Right atrium auricular region (tissue), 2 donors: ENCODE measurements at regions not wholly inside any gene's neighbourhood (a gene's known extent, or its start where the extent isn't known, plus 50 kb on each side); places are given as distances from the start of the nearest gene placed in this dataset.

ENCODE experiments used
- DNase-seq: peaks from one replicate; pipeline ENCODE4 v3.0.0-alpha.2; 2019; ENCODE audit warnings: low spot score
- H3K27ac ChIP-seq, 2 donors: fragments of 200-600 bp; sonication (generic); 1 replicate in 1 of 2; 2 replicates in 1 of 2; pipeline ENCODE4 v1.5.1; 2016 to 2019
- H3K27me3 ChIP-seq, 2 donors: fragments of 200-600 bp; sonication (generic); one replicate each; pipeline versions ENCODE4 v1.5.1 to v1.6.0; 2017 to 2019
- H3K36me3 ChIP-seq: fragments of 200-600 bp; sonication (generic); one replicate; pipeline ENCODE4 v1.5.1; 2016
- H3K4me1 ChIP-seq, 2 donors: fragments of 200-600 bp; sonication (generic); one replicate each; pipeline versions ENCODE4 v1.5.1 to v1.6.0; 2017 to 2019
- H3K4me3 ChIP-seq, 2 donors: fragments of 200-600 bp; sonication (generic); 1 replicate in 1 of 2; 2 replicates in 1 of 2; pipeline ENCODE4 v1.5.1; 2017 to 2019; ENCODE audit warnings: mild to moderate bottlenecking in 1 of 2, moderate library complexity in 1 of 2
- H3K9me3 ChIP-seq, 2 donors: fragments of 200-600 bp; sonication (generic); one replicate each; pipeline ENCODE4 v1.5.1; 2019
- CTCF ChIP-seq, 2 donors: fragments of 200-600 bp; sonication (generic); IDR thresholded peaks; one replicate each; pipeline ENCODE4 v1.5.1; 2019; ENCODE audit warnings: antibody characterized with exemption in 2 of 2

GRCh38 chr5:17763301-17763700 is 129.0 kb downstream of the TAF11L14 start:
- no peak for DNase-seq
- H3K9me3 ChIP-seq, result no peaks in the 10 kb centered on the region
- H3K36me3 ChIP-seq, result no peaks in the 10 kb centered on the region
- no peaks in the 10 kb centered on the region for H3K27me3 ChIP-seq
- no peak for TF ChIP-seq CTCF (IDR thresholded peaks at IDR 0.05)
- no peak overlapping the region for H3K27ac ChIP-seq
- no peaks in the 10 kb centered on the region for H3K4me1 ChIP-seq
- H3K4me3 ChIP-seq, result no peak overlapping the region

- Histone ChIP-seq H3K27ac (no peak overlapping the region), H3K4me3 (no peak overlapping the region), H3K27me3 (no peaks in the 10 kb centered on the region), H3K4me1 (no peaks in the 10 kb centered on the region), H3K9me3 (no peaks in the 10 kb centered on the region), H3K36me3 (no peaks in the 10 kb centered on the region)
- no peak for TF ChIP-seq CTCF (IDR thresholded peaks at IDR 0.05)
- no peak for DNase-seq
Observed at GRCh38 chr5:17766031-17766430, 131.8 kb downstream of the TAF11L14 start.

- Histone ChIP-seq H3K27me3 (no peaks in the 10 kb centered on the region), H3K27ac (no peak overlapping the region), H3K9me3 (no peaks in the 10 kb centered on the region), H3K4me1 (no peaks in the 10 kb centered on the region), H3K4me3 (no peak overlapping the region), H3K36me3 (no peaks in the 10 kb centered on the region)
- DNase-seq, result no peak
- no peak for TF ChIP-seq CTCF (IDR thresholded peaks at IDR 0.05)
Observed at GRCh38 chr5:17769277-17769676, 135.0 kb downstream of the TAF11L14 start.

GRCh38 chr5:17772232-17772631 is 138.0 kb downstream of the TAF11L14 start:
- no peak for DNase-seq
- H3K36me3 ChIP-seq, result no peaks in the 10 kb centered on the region

GRCh38 chr5:17785774-17786173 is 151.5 kb downstream of the TAF11L14 start:
- no peaks in the 10 kb centered on the region for H3K9me3 ChIP-seq
- no peaks in the 10 kb centered on the region for H3K27me3 ChIP-seq
- DNase-seq, result no peak
- TF ChIP-seq CTCF (IDR thresholded peaks at IDR 0.05), result no peak
- H3K4me3 ChIP-seq, result no peak overlapping the region
- H3K4me1 ChIP-seq, result no peaks in the 10 kb centered on the region
- no peaks in the 10 kb centered on the region for H3K36me3 ChIP-seq
- H3K27ac ChIP-seq, result no peak overlapping the region

More at GRCh38 chr5:17772232-17772631, 138.0 kb downstream of the TAF11L14 start:
- Histone ChIP-seq H3K4me3 (no peak overlapping the region), H3K27me3 (no peaks in the 10 kb centered on the region), H3K9me3 (no peaks in the 10 kb centered on the region), H3K27ac (no peak overlapping the region), H3K4me1 (no peaks in the 10 kb centered on the region)
- TF ChIP-seq CTCF (IDR thresholded peaks at IDR 0.05), result no peak

GRCh38 chr5:17788351-17788750 is 154.1 kb downstream of the TAF11L14 start:
- Histone ChIP-seq H3K9me3 (no peaks in the 10 kb centered on the region), H3K36me3 (no peaks in the 10 kb centered on the region), H3K27ac (no peak overlapping the region), H3K4me3 (no peak overlapping the region), H3K4me1 (no peaks in the 10 kb centered on the region), H3K27me3 (no peaks in the 10 kb centered on the region)
- TF ChIP-seq CTCF (IDR thresholded peaks at IDR 0.05), result no peak
- DNase-seq, result no peak
